ENCODE measurements at regions not wholly inside any gene's neighbourhood (a gene's known extent, or its start where the extent isn't known, plus 50 kb on each side); places are given as distances from the start of the nearest gene placed in this dataset.

GRCh38 chr3:116864590-116864927, 155.0 kb downstream of the TUSC7 start:
- Histone ChIP-seq H3K4me1 (peaks cover 0 to 11% (median 4%) of the 10 kb centered on the region in 4 donors), H3K27me3 (no peaks in the 10 kb centered on the region), H3K4me3 (peak overlapping the region in 1 of 4 donors; percentile 15), H3K36me3 (no peaks in the 10 kb centered on the region), H3K9me3 (no peaks in the 10 kb centered on the region), H3K27ac (no peak overlapping the region)
- in situ Hi-C loops (cut with MboI; ENCODE audit: low pct_ligation_motif_present in 1 of 4, low pct_unique_long_range_greater_than_20kb in 1 of 4, low sequenced_read_pairs in 3 of 4) (no loop called here), intact Hi-C loops (cut with DNase I; ENCODE audit: low total_unique reads) (no loop called here)
- 27% methylated on average over 6 to 7 of the region's 7 CpGs for whole genome bisulfite sequencing, 2 donors (ENCODE audit: low coverage in 1 of 2)
- DNase-seq, result no peak
- TF ChIP-seq EP300 (IDR thresholded peaks at IDR 0.05; ENCODE audit: low read depth) (no peak), POLR2AphosphoS5 (IDR thresholded peaks at IDR 0.05) (no peak), CTCF (IDR thresholded peaks at IDR 0.05) (no peak), POLR2A (IDR thresholded peaks at IDR 0.05) (no peak)

GRCh38 chr3:116870379-116870778, 160.8 kb downstream of the TUSC7 start:
- 63 to 68% methylated on average over 4 of the region's 4 CpGs for WGBS, 2 donors (ENCODE audit: low coverage in 1 of 2)
- intact Hi-C loops (cut with DNase I; ENCODE audit: low total_unique reads), result no loop called here
- in situ Hi-C loops (cut with MboI; ENCODE audit: low pct_ligation_motif_present in 1 of 4, low pct_unique_long_range_greater_than_20kb in 1 of 4, low sequenced_read_pairs in 3 of 4), result no loop called here
- H3K36me3 ChIP-seq, result no peaks in the 10 kb centered on the region
- no peak for TF ChIP-seq POLR2AphosphoS5 (IDR thresholded peaks at IDR 0.05)
- no peak for TF ChIP-seq POLR2A (IDR thresholded peaks at IDR 0.05)
- TF ChIP-seq CTCF (IDR thresholded peaks at IDR 0.05), result no peak
- no peak for TF ChIP-seq EP300 (IDR thresholded peaks at IDR 0.05; ENCODE audit: low read depth)
- H3K27ac ChIP-seq, result no peak overlapping the region
- no peaks in the 10 kb centered on the region for H3K9me3 ChIP-seq
- H3K4me3 ChIP-seq, result no peak overlapping the region
- no peaks in the 10 kb centered on the region for H3K27me3 ChIP-seq
- DNase-seq, result no peak
- no peaks in the 10 kb centered on the region for H3K4me1 ChIP-seq

- intact Hi-C loops (cut with DNase I; ENCODE audit: low total_unique reads) (no loop called here), in situ Hi-C loops (cut with MboI; ENCODE audit: low pct_ligation_motif_present in 1 of 4, low pct_unique_long_range_greater_than_20kb in 1 of 4, low sequenced_read_pairs in 3 of 4) (no loop called here)
- 78 to 86% methylated on average over 1 of the region's 1 CpG for WGBS, 2 donors (ENCODE audit: low coverage in 1 of 2)
- H3K27me3 ChIP-seq, result no peaks in the 10 kb centered on the region
- no peaks in the 10 kb centered on the region for H3K4me1 ChIP-seq
- H3K4me3 ChIP-seq, result no peak overlapping the region
- no peaks in the 10 kb centered on the region for H3K9me3 ChIP-seq
- TF ChIP-seq CTCF (IDR thresholded peaks at IDR 0.05), result no peak
- no peak for TF ChIP-seq POLR2A (IDR thresholded peaks at IDR 0.05)
- no peak for TF ChIP-seq POLR2AphosphoS5 (IDR thresholded peaks at IDR 0.05)
- no peak for TF ChIP-seq EP300 (IDR thresholded peaks at IDR 0.05; ENCODE audit: low read depth)
- no peaks in the 10 kb centered on the region for H3K36me3 ChIP-seq
- no peak overlapping the region for H3K27ac ChIP-seq
- DNase-seq, result no peak
These were observed 162.3 kb downstream of the TUSC7 start for GRCh38 chr3:116871905-116872304.

GRCh38 chr3:116872688-116873087, 163.1 kb downstream of the TUSC7 start:
- no peaks in the 10 kb centered on the region for H3K9me3 ChIP-seq
- in situ Hi-C loops (cut with MboI; ENCODE audit: low pct_ligation_motif_present in 1 of 4, low pct_unique_long_range_greater_than_20kb in 1 of 4, low sequenced_read_pairs in 3 of 4) (no loop called here), intact Hi-C loops (cut with DNase I; ENCODE audit: low total_unique reads) (no loop called here)
- H3K4me1 ChIP-seq, result no peaks in the 10 kb centered on the region
- no peak overlapping the region for H3K4me3 ChIP-seq
- H3K27me3 ChIP-seq, result no peaks in the 10 kb centered on the region
- DNase-seq, result no peak
- no peak for TF ChIP-seq CTCF (IDR thresholded peaks at IDR 0.05)
- no peak for TF ChIP-seq EP300 (IDR thresholded peaks at IDR 0.05; ENCODE audit: low read depth)
- TF ChIP-seq POLR2A (IDR thresholded peaks at IDR 0.05), result no peak
- TF ChIP-seq POLR2AphosphoS5 (IDR thresholded peaks at IDR 0.05), result no peak
- WGBS, 2 donors (ENCODE audit: low coverage in 1 of 2), result 54 to 86% methylated on average over 2 of the region's 2 CpGs
- H3K36me3 ChIP-seq, result no peaks in the 10 kb centered on the region
- no peak overlapping the region for H3K27ac ChIP-seq

Data from transverse colon (tissue), 4 donors.